Breast epithelium (tissue), 4 donors: ENCODE measurements at regions not wholly inside any gene's neighbourhood (a gene's known extent, or its start where the extent isn't known, plus 50 kb on each side); places are given as distances from the start of the nearest gene placed in this dataset.

ENCODE experiments used
- DNase-seq, 2 donors: peaks; one replicate each; pipeline ENCODE4 v3.0.0-alpha.2; 2019; ENCODE audit warnings: low spot score in 2 of 2
- H3K27ac ChIP-seq, 2 donors: fragments of 200-600 bp; sonication (generic) in 1 of 2; one replicate each; pipeline ENCODE4 v1.5.1; 2016 to 2019; ENCODE audit warnings: mild to moderate bottlenecking in 1 of 2
- H3K27me3 ChIP-seq, 2 donors: fragments of 200-600 bp; sonication (generic) in 1 of 2; one replicate each; pipeline versions ENCODE4 v1.5.1 to v1.6.0; 2017 to 2019; ENCODE audit warnings: control low read depth in 1 of 2, mild to moderate bottlenecking in 1 of 2
- H3K36me3 ChIP-seq: fragments of 200-600 bp; one replicate; pipeline ENCODE4 v1.5.1; 2019
- H3K4me1 ChIP-seq, 2 donors: fragments of 200-600 bp; sonication (generic); one replicate each; pipeline ENCODE4 v1.5.1; 2016 to 2019; ENCODE audit warnings: control low read depth in 1 of 2
- H3K4me3 ChIP-seq, 3 donors: fragments of 200-600 bp; sonication (generic); 1 replicate in 2 of 3; 2 replicates in 1 of 3; pipeline ENCODE4 v1.5.1; 2016 to 2019; ENCODE audit warnings: mild to moderate bottlenecking in 3 of 3, moderate library complexity in 2 of 3
- H3K9me3 ChIP-seq, 2 donors: fragments of 200-600 bp; sonication (generic) in 1 of 2; one replicate each; pipeline ENCODE4 v1.5.1; 2016 to 2019; ENCODE audit warnings: control low read depth in 1 of 2
- POLR2A ChIP-seq: fragments of 450-650 bp; IDR thresholded peaks from one replicate; pipeline ENCODE4 v1.6.1; 2016; ENCODE audit warnings: antibody characterized with exemption, mild to moderate bottlenecking, moderate library complexity
- POLR2AphosphoS5 ChIP-seq, 3 donors: sonication (generic); formaldehyde crosslinking; IDR thresholded peaks; one replicate each; pipeline ENCODE4 v1.6.1; 2017; ENCODE audit warnings: antibody characterized with exemption in 3 of 3
- intact Hi-C: fragments of 100-400 bp; cut with DNase I; formaldehyde crosslinking; loops from one replicate; pipeline ENCODE4 v1.15.1; 2023; ENCODE audit warnings: low total_unique reads
- TF ChIP-seq, protein P1 (sequence below), 3 donors: fragments of 450-650 bp; IDR thresholded peaks; one replicate each; pipeline ENCODE4 v1.5.1; 2016 to 2017; ENCODE audit warnings: antibody characterized with exemption in 3 of 3, mild to moderate bottlenecking in 3 of 3, moderate library complexity in 3 of 3

DNA sequence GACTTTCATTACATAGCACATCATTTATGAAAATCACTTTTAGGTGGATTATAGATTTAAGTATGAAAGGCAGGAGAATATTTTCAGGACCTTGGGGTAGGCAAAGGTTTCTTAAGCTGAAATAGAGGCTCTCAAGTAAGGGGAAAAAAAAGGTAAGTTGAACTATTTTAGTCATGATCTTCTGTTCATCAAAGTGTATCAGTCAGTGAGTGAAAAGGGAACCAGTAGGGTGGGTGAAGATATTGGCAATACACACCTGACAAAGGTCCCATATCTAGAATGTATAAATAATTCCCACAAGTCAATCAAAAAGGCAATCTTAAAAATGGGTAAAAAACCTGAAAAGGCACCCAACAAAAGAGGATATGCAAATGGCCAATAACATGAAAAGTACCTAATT, 218.6 kb downstream of the KLF13 start:
- no peak for TF ChIP-seq POLR2AphosphoS5 (IDR thresholded peaks at IDR 0.05)
- no peaks in the 10 kb centered on the region for H3K36me3 ChIP-seq
- no peaks in the 10 kb centered on the region for H3K9me3 ChIP-seq
- no peaks in the 10 kb centered on the region for H3K4me1 ChIP-seq
- H3K4me3 ChIP-seq: no peak overlapping the region
- intact Hi-C loops: no loop called here
- no peaks in the 10 kb centered on the region for H3K27me3 ChIP-seq
- DNase-seq: no peak
- no peak overlapping the region for H3K27ac ChIP-seq

DNA sequence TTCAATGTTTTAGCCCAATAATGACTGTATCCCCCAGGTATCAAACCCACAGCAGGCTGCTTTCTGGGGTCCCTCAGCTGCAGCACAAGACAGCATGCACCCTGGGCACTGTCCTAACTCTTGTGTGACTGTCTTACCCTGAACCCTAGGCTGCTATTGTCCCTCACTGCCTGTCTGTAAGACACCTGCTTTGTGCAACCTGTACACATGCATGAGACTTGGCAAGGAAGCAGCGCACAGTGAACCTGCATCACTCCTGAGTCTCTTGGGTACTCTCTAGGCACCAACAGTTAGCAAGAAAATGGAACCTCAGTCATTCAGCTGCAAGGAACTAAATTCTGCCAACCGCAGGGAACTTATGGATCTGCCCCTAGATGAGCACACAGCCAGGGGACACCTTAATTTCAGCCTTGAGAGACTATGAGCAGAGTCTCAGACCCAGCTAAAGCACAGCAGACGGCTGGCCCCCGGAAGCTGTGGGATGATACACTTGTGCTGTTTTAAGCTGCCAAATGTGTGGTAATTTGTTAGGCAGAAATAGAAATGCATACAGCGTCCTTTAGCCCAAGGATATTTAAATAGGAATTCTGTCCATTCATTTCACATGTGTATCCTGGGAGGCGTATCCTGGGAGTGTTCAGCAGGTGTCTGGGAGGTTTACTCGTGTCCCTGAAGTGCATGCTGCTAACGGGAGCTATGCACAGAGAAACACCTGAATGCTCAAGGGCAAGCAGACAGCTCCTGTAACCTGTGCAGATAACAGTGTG, 223.8 kb downstream of the KLF13 start:
- DNase-seq: no peak
- no peak for TF ChIP-seq POLR2AphosphoS5 (IDR thresholded peaks at IDR 0.05)
- TF ChIP-seq, protein P1, sequence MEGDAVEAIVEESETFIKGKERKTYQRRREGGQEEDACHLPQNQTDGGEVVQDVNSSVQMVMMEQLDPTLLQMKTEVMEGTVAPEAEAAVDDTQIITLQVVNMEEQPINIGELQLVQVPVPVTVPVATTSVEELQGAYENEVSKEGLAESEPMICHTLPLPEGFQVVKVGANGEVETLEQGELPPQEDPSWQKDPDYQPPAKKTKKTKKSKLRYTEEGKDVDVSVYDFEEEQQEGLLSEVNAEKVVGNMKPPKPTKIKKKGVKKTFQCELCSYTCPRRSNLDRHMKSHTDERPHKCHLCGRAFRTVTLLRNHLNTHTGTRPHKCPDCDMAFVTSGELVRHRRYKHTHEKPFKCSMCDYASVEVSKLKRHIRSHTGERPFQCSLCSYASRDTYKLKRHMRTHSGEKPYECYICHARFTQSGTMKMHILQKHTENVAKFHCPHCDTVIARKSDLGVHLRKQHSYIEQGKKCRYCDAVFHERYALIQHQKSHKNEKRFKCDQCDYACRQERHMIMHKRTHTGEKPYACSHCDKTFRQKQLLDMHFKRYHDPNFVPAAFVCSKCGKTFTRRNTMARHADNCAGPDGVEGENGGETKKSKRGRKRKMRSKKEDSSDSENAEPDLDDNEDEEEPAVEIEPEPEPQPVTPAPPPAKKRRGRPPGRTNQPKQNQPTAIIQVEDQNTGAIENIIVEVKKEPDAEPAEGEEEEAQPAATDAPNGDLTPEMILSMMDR (IDR thresholded peaks at IDR 0.05): no peak
- TF ChIP-seq POLR2A: no peak

DNA sequence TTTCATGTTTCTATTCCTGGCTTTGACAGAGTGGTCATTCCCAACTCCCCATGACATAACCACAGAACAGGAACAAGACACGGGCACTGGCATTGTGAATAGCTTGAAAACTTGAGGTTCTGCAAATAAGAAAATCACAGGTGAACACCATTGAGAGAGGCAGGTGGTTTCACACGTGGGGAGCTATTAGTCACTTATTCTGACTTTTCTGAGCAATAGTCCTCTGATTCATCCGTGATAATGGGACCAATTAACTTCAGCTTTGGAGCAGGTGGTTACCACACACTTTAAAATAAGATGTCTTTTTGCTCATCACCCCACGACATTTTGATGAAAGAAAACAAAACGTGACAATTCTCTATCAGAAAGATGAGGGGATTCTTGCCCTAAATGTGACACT, 224.7 kb downstream of the KLF13 start:
- TF ChIP-seq, protein P1 (IDR thresholded peaks at IDR 0.05): no peak
- no peak for TF ChIP-seq POLR2A
- no peak for TF ChIP-seq POLR2AphosphoS5 (IDR thresholded peaks at IDR 0.05)
- no peak overlapping the region for H3K4me3 ChIP-seq
- no peak for DNase-seq
- no peaks in the 10 kb centered on the region for H3K4me1 ChIP-seq
- intact Hi-C loops: no loop called here
- H3K36me3 ChIP-seq: no peaks in the 10 kb centered on the region
- no peaks in the 10 kb centered on the region for H3K27me3 ChIP-seq
- no peaks in the 10 kb centered on the region for H3K9me3 ChIP-seq
- no peak overlapping the region for H3K27ac ChIP-seq

More for the DNA sequence above, 223.8 kb downstream of the KLF13 start:
- Histone ChIP-seq H3K4me1 (no peaks in the 10 kb centered on the region), H3K4me3 (no peak overlapping the region), H3K9me3 (no peaks in the 10 kb centered on the region), H3K27ac (no peak overlapping the region), H3K36me3 (no peaks in the 10 kb centered on the region), H3K27me3 (no peaks in the 10 kb centered on the region)
- intact Hi-C loops: no loop called here

DNA sequence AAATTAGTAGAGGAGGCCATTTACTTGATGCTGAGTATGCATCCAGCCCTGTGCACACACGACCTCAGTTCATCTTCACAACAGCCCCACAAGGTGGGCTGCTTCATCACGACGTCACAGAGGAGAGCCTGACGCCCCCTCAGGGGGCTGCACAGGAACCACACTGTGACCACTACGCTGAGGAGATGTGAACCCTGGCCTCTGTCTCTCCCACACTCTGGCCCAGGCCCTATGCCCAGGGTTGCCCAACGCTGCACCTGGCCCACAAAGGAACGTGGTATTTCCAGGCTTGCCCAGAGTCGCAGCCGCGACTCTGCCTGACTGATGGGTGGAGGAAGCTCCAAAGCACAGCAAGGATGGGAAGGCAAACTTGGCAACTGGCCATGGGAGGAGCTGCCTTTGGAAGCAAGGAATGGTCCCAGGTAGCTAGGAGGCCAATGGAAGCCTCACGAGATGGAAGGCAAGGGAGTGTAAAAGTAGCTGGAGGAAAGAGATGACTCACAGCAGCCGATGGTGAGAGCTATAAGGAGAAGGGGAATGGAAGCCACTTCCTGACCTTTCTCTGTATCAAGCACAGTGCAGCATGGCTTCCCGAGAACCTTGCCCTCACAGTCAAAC, 226.0 kb downstream of the KLF13 start:
- H3K4me1 ChIP-seq: no peaks in the 10 kb centered on the region
- H3K9me3 ChIP-seq: no peaks in the 10 kb centered on the region
- H3K4me3 ChIP-seq: no peak overlapping the region
- no peaks in the 10 kb centered on the region for H3K36me3 ChIP-seq
- no peak overlapping the region for H3K27ac ChIP-seq
- DNase-seq: no peak
- no peaks in the 10 kb centered on the region for H3K27me3 ChIP-seq
- intact Hi-C loops: no loop called here
- TF ChIP-seq POLR2A: no peak
- TF ChIP-seq POLR2AphosphoS5 (IDR thresholded peaks at IDR 0.05): no peak
- TF ChIP-seq, protein P1 (IDR thresholded peaks at IDR 0.05): no peak

DNA sequence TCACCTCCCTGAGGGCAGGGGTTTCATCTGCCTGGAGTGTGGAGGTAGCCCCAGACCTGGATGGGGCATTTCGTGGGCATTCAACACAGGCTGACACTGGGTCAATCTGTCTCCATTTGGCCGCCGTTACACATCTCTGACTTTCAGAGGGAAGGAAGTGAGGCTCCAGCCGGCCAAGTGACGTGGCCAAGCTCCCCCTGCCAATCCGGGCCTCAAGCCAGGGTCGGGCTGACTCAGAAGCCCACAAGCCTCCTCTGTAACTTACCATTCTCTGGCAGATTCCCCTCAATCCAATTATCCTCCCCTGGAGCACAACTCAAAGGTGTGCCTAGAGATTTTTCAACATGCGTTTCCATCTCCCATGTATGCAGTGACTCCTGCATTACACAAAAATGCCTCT, 227.6 kb downstream of the KLF13 start:
- Histone ChIP-seq H3K27me3 (no peaks in the 10 kb centered on the region), H3K4me1 (no peaks in the 10 kb centered on the region), H3K4me3 (no peak overlapping the region), H3K9me3 (no peaks in the 10 kb centered on the region), H3K36me3 (no peaks in the 10 kb centered on the region), H3K27ac (peak overlapping the region; percentile 19 to 72)
- intact Hi-C loops: no loop called here
- no peak for DNase-seq
- TF ChIP-seq POLR2AphosphoS5 (IDR thresholded peaks at IDR 0.05) (no peak), POLR2A (no peak)
- TF ChIP-seq, protein P1 (IDR thresholded peaks at IDR 0.05): no peak
